Left lung (tissue), 4 donors: ENCODE measurements at regions not wholly inside any gene's neighbourhood (a gene's known extent, or its start where the extent isn't known, plus 50 kb on each side); places are given as distances from the start of the nearest gene placed in this dataset.

Experiments
- ATAC-seq: fragments of 200-7000 bp; cut with Tn5 transposase; one replicate; pipeline ENCODE4 v1.9.1; 2020; ENCODE audit warnings: moderate library complexity
- DNase-seq, 4 donors: peaks; one replicate each; pipeline ENCODE4 v3.0.0-alpha.2; 2013 to 2020
- H3K27ac ChIP-seq, 2 donors: fragments of 200-600 bp; sonication (generic) in 1 of 2; one replicate each; pipeline versions ENCODE4 v1.5.0 to v1.8.0; 2020 to 2021
- H3K27me3 ChIP-seq, 2 donors: fragments of 200-600 bp; sonication (generic) in 1 of 2; one replicate each; pipeline versions ENCODE4 v1.5.0 to v1.8.0; 2020 to 2021
- H3K36me3 ChIP-seq, 2 donors: fragments of 200-600 bp; sonication (generic) in 1 of 2; one replicate each; pipeline versions ENCODE4 v1.5.0 to v1.8.0; 2020 to 2021
- H3K4me1 ChIP-seq, 2 donors: fragments of 200-600 bp; one replicate each; pipeline ENCODE4 v1.8.0; 2021
- H3K4me3 ChIP-seq, 2 donors: fragments of 200-600 bp; sonication (generic) in 1 of 2; one replicate each; pipeline versions ENCODE4 v1.5.0 to v1.8.0; 2020 to 2021; ENCODE audit warnings: mild to moderate bottlenecking in 1 of 2
- H3K9me3 ChIP-seq, 2 donors: fragments of 200-600 bp; sonication (generic) in 1 of 2; one replicate each; pipeline versions ENCODE4 v1.5.0 to v1.8.0; 2020 to 2021
- CTCF ChIP-seq, 2 donors: fragments of 200-600 bp; sonication (generic) in 1 of 2; IDR thresholded peaks; one replicate each; pipeline versions ENCODE4 v1.5.0 to v1.8.0; 2021; ENCODE audit warnings: antibody characterized with exemption in 2 of 2
- intact Hi-C, 2 donors: fragments of 100-400 bp; cut with DNase I; formaldehyde crosslinking; loops; one replicate each; pipeline versions ENCODE4 v1.11.2 to v1.14.2; 2022
- donor health status: DM: no; HTN: yes; CAD: no.
- donor health status: DM: no; HTN: no; CAD: no.

- Histone ChIP-seq H3K36me3 (no peaks in the 10 kb centered on the region), H3K4me3 (no peak overlapping the region), H3K9me3 (peaks cover 0 to 52% of the 10 kb centered on the region in 2 donors), H3K4me1 (no peaks in the 10 kb centered on the region), H3K27me3 (no peaks in the 10 kb centered on the region), H3K27ac (no peak overlapping the region)
- DNase-seq (no peak), ATAC-seq (no peak)
- intact Hi-C loops, result no loop called here
- TF ChIP-seq CTCF (IDR thresholded peaks at IDR 0.05), result no peak
These were observed 177.9 kb downstream of the ZNF248 start for GRCh38 chr10:37679465-37679864.

- no peak for TF ChIP-seq CTCF (IDR thresholded peaks at IDR 0.05)
- intact Hi-C loops, result no loop called here
- no peak overlapping the region for H3K27ac ChIP-seq
These were observed 182.0 kb downstream of the ZNF248 start for GRCh38 chr10:37675449-37675848.

GRCh38 chr10:37671802-37672201 is 185.6 kb downstream of the ZNF248 start:
- ATAC-seq (no peak), DNase-seq (no peak)
- Histone ChIP-seq H3K36me3 (no peaks in the 10 kb centered on the region), H3K4me1 (no peaks in the 10 kb centered on the region), H3K9me3 (peaks cover 0 to 61% of the 10 kb centered on the region in 2 donors), H3K4me3 (no peak overlapping the region), H3K27ac (no peak overlapping the region), H3K27me3 (no peaks in the 10 kb centered on the region)
- no peak for TF ChIP-seq CTCF (IDR thresholded peaks at IDR 0.05)
- intact Hi-C loops, result no loop called here

More at GRCh38 chr10:37675449-37675848, 182.0 kb downstream of the ZNF248 start:
- no peaks in the 10 kb centered on the region for H3K36me3 ChIP-seq
- ATAC-seq (no peak), DNase-seq (no peak)
- H3K9me3 ChIP-seq, result peaks cover 0 to 58% of the 10 kb centered on the region in 2 donors
- no peaks in the 10 kb centered on the region for H3K27me3 ChIP-seq
- H3K4me1 ChIP-seq, result no peaks in the 10 kb centered on the region
- no peak overlapping the region for H3K4me3 ChIP-seq

GRCh38 chr10:37667736-37668135 is 189.7 kb downstream of the ZNF248 start:
- H3K9me3 ChIP-seq, result peaks cover 0 to 75% of the 10 kb centered on the region in 2 donors
- H3K4me3 ChIP-seq, result no peak overlapping the region
- ATAC-seq, result no peak
- no peaks in the 10 kb centered on the region for H3K4me1 ChIP-seq
- intact Hi-C loops, result no loop called here
- DNase-seq, result no peak
- no peak overlapping the region for H3K27ac ChIP-seq
- no peak for TF ChIP-seq CTCF (IDR thresholded peaks at IDR 0.05)
- H3K27me3 ChIP-seq, result no peaks in the 10 kb centered on the region
- no peaks in the 10 kb centered on the region for H3K36me3 ChIP-seq

- H3K36me3 ChIP-seq, result no peaks in the 10 kb centered on the region
- no peak for DNase-seq
- H3K27ac ChIP-seq, result no peak overlapping the region
- H3K9me3 ChIP-seq, result peaks cover 0 to 68% of the 10 kb centered on the region in 2 donors
- TF ChIP-seq CTCF (IDR thresholded peaks at IDR 0.05), result no peak
- no peaks in the 10 kb centered on the region for H3K4me1 ChIP-seq
- no peak overlapping the region for H3K4me3 ChIP-seq
- no peaks in the 10 kb centered on the region for H3K27me3 ChIP-seq
- intact Hi-C loops, result no loop called here
- ATAC-seq, result no peak
These were observed 202.9 kb downstream of the ZNF248 start for GRCh38 chr10:37654466-37654865.
